Activated CD4-positive, alpha-beta T cell treated with anti-CD3 and anti-CD28 coated beads for 36 hours (primary cell): ENCODE measurements at regions not wholly inside any gene's neighbourhood (a gene's known extent, or its start where the extent isn't known, plus 50 kb on each side); places are given as distances from the start of the nearest gene placed in this dataset.

Source experiments
- ATAC-seq: fragments of 200-7000 bp; cut with Tn5 transposase; one replicate; pipeline ENCODE4 v1.10.0; 2021; ENCODE audit warnings: mild to moderate bottlenecking, moderate library complexity
- CTCF ChIA-PET: fragments of 350-600 bp; sonication (Branson Sonifier 250); formaldehyde crosslinking; loops from one replicate; lab custom pipeline; 2021; ENCODE audit warnings: antibody characterized with exemption; lab: Charles Lee
- POLR2A ChIA-PET: fragments of 350-600 bp; sonication (Branson Sonifier 250); formaldehyde crosslinking; loops from one replicate; lab custom pipeline; 2021; ENCODE audit warnings: antibody characterized with exemption, inconsistent platforms; lab: Charles Lee
- DNase-seq: peaks from one replicate; pipeline ENCODE4 v3.0.0-alpha.2; 2020
- H3K27ac Mint-ChIP-seq: one replicate; pipeline ENCODE4 v1.8.0; 2021; ENCODE audit warnings: mixed read lengths
- H3K27me3 Mint-ChIP-seq: one replicate; pipeline ENCODE4 v1.8.0; 2021; ENCODE audit warnings: mixed read lengths
- H3K36me3 Mint-ChIP-seq: one replicate; pipeline ENCODE4 v1.8.0; 2021; ENCODE audit warnings: low read depth, mixed read lengths
- H3K4me1 Mint-ChIP-seq: one replicate; pipeline ENCODE4 v1.8.0; 2021; ENCODE audit warnings: mixed read lengths
- H3K4me3 Mint-ChIP-seq: one replicate; pipeline ENCODE4 v1.8.0; 2021; ENCODE audit warnings: mild to moderate bottlenecking, moderate library complexity, mixed read lengths
- H3K9me3 Mint-ChIP-seq: one replicate; pipeline ENCODE4 v1.8.0; 2021; ENCODE audit warnings: low read depth, mixed read lengths
- intact Hi-C, 2 experiments: fragments of 100-400 bp; cut with DNase I in 1 of 2; cut with micrococcal nuclease in 1 of 2; formaldehyde crosslinking; loops; one replicate each; pipeline versions ENCODE4 v1.14.2 to v1.15.1; 2022 to 2024; cut with DNase I, micrococcal nuclease

GRCh38 chr13:26976313-26976712 lies 195.3 kb downstream of the USP12 start:
- ChIA-PET POLR2A (no interaction called here), CTCF (interaction anchor here (0.9 to 2.3 kb wide), 3 partner anchors 8 to 385 kb away, joined by 3 to 12 read pairs (median 4); no protein-coding TSS in a partner anchor)
- Mint-ChIP-seq H3K27me3 (peaks cover 3% of the 10 kb centered on the region), H3K4me1 (peaks cover 5% of the 10 kb centered on the region), H3K36me3 (no peaks in the 10 kb centered on the region), H3K27ac (no peak overlapping the region), H3K9me3 (peaks cover 1% of the 10 kb centered on the region), H3K4me3 (no peak overlapping the region)
- ATAC-seq (no peak), DNase-seq (no peak)
- intact Hi-C loops = no loop called here

GRCh38 chr13:26973946-26974345 lies 197.7 kb downstream of the USP12 start:
- ATAC-seq = no peak
- Mint-ChIP-seq H3K4me3 (no peak overlapping the region), H3K9me3 (peaks cover 1% of the 10 kb centered on the region), H3K4me1 (peaks cover 5% of the 10 kb centered on the region), H3K36me3 (no peaks in the 10 kb centered on the region), H3K27me3 (peaks cover 2% of the 10 kb centered on the region), H3K27ac (no peak overlapping the region)
- POLR2A ChIA-PET = interaction anchor here (0.6 to 0.7 kb wide), 2 partner anchors 74 to 213 kb away, joined by 3 to 7 read pairs; no protein-coding TSS in a partner anchor
- DNase-seq = no peak
- CTCF ChIA-PET = no interaction called here
- intact Hi-C loops = no loop called here

- Mint-ChIP-seq H3K27me3 (no peaks in the 10 kb centered on the region), H3K36me3 (no peaks in the 10 kb centered on the region), H3K4me3 (no peak overlapping the region), H3K9me3 (peaks cover 1% of the 10 kb centered on the region), H3K27ac (no peak overlapping the region), H3K4me1 (peaks cover 5% of the 10 kb centered on the region)
- ChIA-PET POLR2A (interaction anchor here (0.6 kb wide), 1 partner anchor 214 kb away, joined by 7 read pairs; no protein-coding TSS in a partner anchor), CTCF (no interaction called here)
- intact Hi-C loops = no loop called here
- DNase-seq (no peak), ATAC-seq (no peak)
Measured at GRCh38 chr13:26973295-26973694, 198.3 kb downstream of the USP12 start.

DNA sequence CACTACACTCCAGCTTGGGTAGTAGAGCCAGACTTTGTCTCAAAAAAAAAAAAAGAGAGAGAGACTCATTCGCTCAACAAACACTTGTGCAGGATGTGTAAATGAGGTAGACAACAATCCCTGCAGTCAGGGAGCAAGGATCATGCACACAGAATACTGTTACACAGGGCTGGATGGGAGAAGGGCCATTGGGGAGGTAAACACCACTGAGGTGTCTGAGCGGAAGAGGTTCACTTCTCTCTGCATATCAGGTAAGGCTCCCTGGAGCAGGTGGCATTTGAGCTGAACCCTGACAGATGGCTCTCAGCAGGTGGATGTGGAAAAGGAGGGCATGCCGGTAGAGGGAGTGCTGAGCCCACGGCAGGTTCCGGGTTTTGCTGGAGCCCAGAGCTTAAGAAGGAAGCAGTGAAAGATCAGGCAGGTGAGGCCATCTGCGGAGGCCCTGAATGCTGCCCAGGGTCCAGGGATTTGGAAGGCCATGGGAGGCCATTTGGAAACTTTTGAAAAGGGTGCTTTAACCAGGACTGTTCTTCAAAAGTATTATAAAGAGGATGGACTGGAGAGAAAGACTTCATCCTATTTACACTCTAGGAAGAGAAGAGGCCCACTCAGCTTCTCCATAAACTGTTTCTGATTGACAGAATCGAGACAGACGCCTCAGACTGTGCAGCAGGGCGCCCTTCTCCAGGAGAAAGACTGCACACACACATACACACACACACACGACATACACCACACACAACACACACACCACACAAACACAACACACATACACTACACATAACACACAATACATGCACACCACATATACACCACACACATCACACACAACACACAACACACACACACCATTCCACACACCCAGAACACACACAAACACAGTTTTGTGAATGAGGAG lies 199.4 kb downstream of the USP12 start:
- no peak overlapping the region for H3K4me3 Mint-ChIP-seq
- CTCF ChIA-PET = interaction anchor here (0.6 to 2.9 kb wide), 6 partner anchors 11 to 831 kb away, joined by 3 to 10 read pairs (median 3); no protein-coding TSS in a partner anchor
- ATAC-seq (peak; percentile 85), DNase-seq (peak; percentile 66)
- H3K4me1 Mint-ChIP-seq = peaks cover 5% of the 10 kb centered on the region
- H3K27ac Mint-ChIP-seq = no peak overlapping the region
- peaks cover 1% of the 10 kb centered on the region for H3K9me3 Mint-ChIP-seq
- intact Hi-C loops = no loop called here
- H3K36me3 Mint-ChIP-seq = no peaks in the 10 kb centered on the region
- no peaks in the 10 kb centered on the region for H3K27me3 Mint-ChIP-seq
- POLR2A ChIA-PET = interaction anchor here (1.0 kb wide), 1 partner anchor 200 kb away, joined by 3 read pairs; no protein-coding TSS in a partner anchor

GRCh38 chr13:26968431-26969341 lies 202.9 kb downstream of the USP12 start:
- Mint-ChIP-seq H3K36me3 (no peaks in the 10 kb centered on the region), H3K27me3 (no peaks in the 10 kb centered on the region), H3K27ac (no peak overlapping the region), H3K4me3 (no peak overlapping the region), H3K9me3 (peaks cover 1% of the 10 kb centered on the region), H3K4me1 (peaks cover 5% of the 10 kb centered on the region)
- intact Hi-C loops = no loop called here
- DNase-seq = no peak
- ChIA-PET POLR2A (no interaction called here), CTCF (interaction anchor here (1.0 kb wide), 1 partner anchor 303 kb away, joined by 3 read pairs; no protein-coding TSS in a partner anchor)
- ATAC-seq = no peak

DNA sequence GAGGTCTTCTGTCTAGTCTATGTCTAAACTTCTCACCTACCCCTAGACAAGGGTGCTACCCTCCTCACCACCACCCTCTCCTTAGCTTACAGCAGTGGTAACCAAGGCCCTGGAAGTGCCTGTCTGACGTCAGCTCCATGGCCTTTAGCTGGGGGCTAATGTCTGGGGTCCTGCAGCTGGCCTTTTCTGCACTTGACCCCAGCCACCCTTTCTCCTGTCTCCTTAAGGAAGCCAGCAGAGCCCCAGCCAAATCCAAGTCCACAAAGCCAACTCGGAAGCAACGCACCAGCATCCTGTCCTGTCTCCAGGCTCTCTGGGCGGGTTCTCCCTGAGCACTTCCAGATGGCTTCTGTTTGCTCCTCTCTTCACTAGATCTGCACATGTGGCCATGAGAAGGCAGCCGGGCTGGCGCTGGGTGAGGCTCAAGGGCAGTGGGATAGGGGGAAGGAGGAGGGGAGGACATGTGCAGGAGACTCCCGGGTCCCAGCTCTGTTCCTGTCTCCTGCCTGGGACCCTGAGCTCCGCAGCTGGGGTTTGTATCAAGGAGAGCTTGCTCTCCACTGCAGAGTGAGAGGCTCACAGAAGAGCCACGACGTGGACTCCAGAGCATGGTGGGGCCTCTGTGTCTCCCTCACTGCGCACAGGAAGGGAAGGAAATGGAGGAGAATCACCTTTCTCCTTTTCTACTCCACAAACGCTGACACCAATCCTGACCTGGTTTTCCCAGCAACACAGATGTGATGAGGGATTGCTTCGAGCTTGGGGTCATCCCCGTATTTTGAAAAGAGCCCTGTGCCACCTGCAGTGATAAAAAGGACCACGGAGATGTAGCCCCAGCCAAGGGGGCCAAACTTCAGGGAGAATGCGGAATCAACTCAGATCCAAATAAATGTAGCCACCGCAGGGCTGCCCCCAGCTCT lies 204.2 kb downstream of the USP12 start:
- ATAC-seq = no peak
- Mint-ChIP-seq H3K4me1 (peaks cover 3% of the 10 kb centered on the region), H3K4me3 (no peak overlapping the region), H3K27me3 (no peaks in the 10 kb centered on the region), H3K9me3 (no peaks in the 10 kb centered on the region), H3K36me3 (no peaks in the 10 kb centered on the region), H3K27ac (no peak overlapping the region)
- POLR2A ChIA-PET = no interaction called here
- DNase-seq = no peak
- intact Hi-C loops = no loop called here
- CTCF ChIA-PET = no interaction called here

GRCh38 chr13:26966701-26967080 lies 204.9 kb downstream of the USP12 start:
- ChIA-PET POLR2A (no interaction called here), CTCF (no interaction called here)
- H3K4me3 Mint-ChIP-seq = no peak overlapping the region
- ATAC-seq (no peak), DNase-seq (no peak)
- H3K27me3 Mint-ChIP-seq = no peaks in the 10 kb centered on the region
- no peak overlapping the region for H3K27ac Mint-ChIP-seq
- no peaks in the 10 kb centered on the region for H3K36me3 Mint-ChIP-seq
- H3K4me1 Mint-ChIP-seq = no peaks in the 10 kb centered on the region
- intact Hi-C loops = no loop called here
- no peaks in the 10 kb centered on the region for H3K9me3 Mint-ChIP-seq

GRCh38 chr13:26965952-26966700 lies 205.5 kb downstream of the USP12 start:
- Mint-ChIP-seq H3K9me3 (no peaks in the 10 kb centered on the region), H3K4me1 (no peaks in the 10 kb centered on the region), H3K27me3 (no peaks in the 10 kb centered on the region)

DNA sequence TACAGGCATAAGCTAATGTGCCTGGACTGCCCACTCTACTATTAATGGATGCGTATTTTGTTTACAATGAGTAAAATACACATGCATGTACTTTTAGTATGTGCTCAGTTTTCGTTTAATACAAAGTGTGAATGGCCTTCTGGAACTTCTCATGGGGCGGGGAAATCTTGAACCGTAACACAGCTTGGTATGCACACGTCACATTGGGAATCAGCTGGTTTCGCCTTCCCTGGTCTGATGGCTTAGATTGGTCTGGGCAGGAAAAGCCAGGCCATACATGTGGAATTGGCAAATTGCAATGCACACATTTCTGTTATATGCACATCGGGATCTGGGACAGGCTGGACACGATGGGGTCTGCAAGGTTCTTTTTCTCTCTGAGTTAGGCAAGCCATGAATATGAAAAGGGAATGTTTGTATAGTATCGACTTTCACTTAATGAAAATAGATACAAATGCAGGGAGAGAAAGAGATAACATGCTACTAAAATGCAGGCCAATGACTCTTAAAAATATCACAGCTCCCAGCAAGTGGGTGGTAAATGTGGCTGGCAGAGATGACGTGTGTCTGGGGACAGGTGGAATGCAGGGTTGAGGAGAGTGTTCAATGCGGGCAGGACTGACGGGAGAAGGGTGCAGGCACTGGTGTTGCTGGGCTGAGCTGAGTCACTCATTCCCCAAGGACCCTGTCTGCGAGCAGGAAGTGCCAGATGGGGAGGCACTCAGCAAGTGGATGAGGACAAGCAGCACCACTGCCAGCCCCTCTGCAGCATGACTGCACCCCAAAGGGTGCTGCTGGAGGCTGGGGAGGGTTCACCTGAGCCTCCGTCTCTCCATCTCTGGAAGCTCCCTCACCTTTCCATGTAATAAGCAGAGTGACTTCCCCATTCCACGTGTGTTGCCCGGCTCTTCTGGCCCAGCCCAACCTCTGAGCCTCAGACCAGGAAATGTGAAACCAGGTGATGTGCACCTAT lies 204.0 kb upstream of the GPR12 start:
- no peaks in the 10 kb centered on the region for H3K36me3 Mint-ChIP-seq
- no peak overlapping the region for H3K27ac Mint-ChIP-seq
- ATAC-seq (no peak), DNase-seq (no peak)
- ChIA-PET POLR2A (no interaction called here), CTCF (interaction anchor here (0.6 kb wide), 1 partner anchor 21 kb away, joined by 4 read pairs; no protein-coding TSS in a partner anchor)
- no peaks in the 10 kb centered on the region for H3K27me3 Mint-ChIP-seq
- H3K9me3 Mint-ChIP-seq = no peaks in the 10 kb centered on the region
- H3K4me1 Mint-ChIP-seq = no peaks in the 10 kb centered on the region
- no peak overlapping the region for H3K4me3 Mint-ChIP-seq
- intact Hi-C loops = no loop called here

More at GRCh38 chr13:26965952-26966700, 205.5 kb downstream of the USP12 start:
- Mint-ChIP-seq H3K4me3 (no peak overlapping the region), H3K36me3 (no peaks in the 10 kb centered on the region), H3K27ac (no peak overlapping the region)
- no peak for DNase-seq
- ChIA-PET POLR2A (no interaction called here), CTCF (interaction anchor here (0.6 to 0.8 kb wide), 2 partner anchors 281 to 469 kb away, joined by 3 read pairs; no protein-coding TSS in a partner anchor)
- no peak for ATAC-seq
- intact Hi-C loops = no loop called here
